Karpas-422 (cell line): ENCODE measurements at regions not wholly inside any gene's neighbourhood (a gene's known extent, or its start where the extent isn't known, plus 50 kb on each side); places are given as distances from the start of the nearest gene placed in this dataset.

Source experiments
- DNase-seq: peaks from one replicate; pipeline ENCODE4 v3.0.0-alpha.2; 2015
- H2AFZ ChIP-seq: fragments of 200-600 bp; sonication (generic); 2 replicates; pipeline ENCODE4 v1.6.1; 2014; ENCODE audit warnings: antibody characterized with exemption, low read length, mixed read lengths
- H3K27ac ChIP-seq: fragments of 200-600 bp; sonication (generic); 2 replicates; pipeline ENCODE4 v1.5.1; 2014; ENCODE audit warnings: mild to moderate bottlenecking, low read length, moderate library complexity
- H3K27me3 ChIP-seq: fragments of 200-600 bp; sonication (generic); 2 replicates; pipeline ENCODE4 v1.6.1; 2014; ENCODE audit warnings: low read length, mixed read lengths
- H3K36me3 ChIP-seq: fragments of 200-600 bp; sonication (generic); 2 replicates; pipeline ENCODE4 v1.6.1; 2014; ENCODE audit warnings: low read length, mixed read lengths; ENCODE audit not compliant: insufficient read depth
- H3K4me1 ChIP-seq: fragments of 200-600 bp; sonication (generic); 2 replicates; pipeline ENCODE4 v1.6.1; 2014; ENCODE audit warnings: mild to moderate bottlenecking, low read length, mixed read lengths
- H3K4me2 ChIP-seq: fragments of 200-600 bp; sonication (generic); 2 replicates; pipeline ENCODE4 v1.6.1; 2014; ENCODE audit warnings: low read length, low read depth, mild to moderate bottlenecking; ENCODE audit not compliant: poor library complexity, severe bottlenecking
- H3K4me3 ChIP-seq: fragments of 200-600 bp; sonication (generic); 2 replicates; pipeline ENCODE4 v1.5.1; 2014; ENCODE audit warnings: mild to moderate bottlenecking, antibody characterized with exemption, low read length, mixed read lengths
- H3K79me2 ChIP-seq: fragments of 200-600 bp; sonication (generic); 2 replicates; pipeline ENCODE4 v1.6.1; 2014; ENCODE audit warnings: mild to moderate bottlenecking, low read length, mixed read lengths
- H3K9ac ChIP-seq: fragments of 200-600 bp; sonication (generic); 2 replicates; pipeline ENCODE4 v1.6.0; 2014; ENCODE audit warnings: low read length
- H3K9me2 ChIP-seq: fragments of 200-600 bp; sonication (generic), shearing (Covaris generic); replicated peaks from 2 replicates; pipeline ENCODE4 v1.6.0; 2014; ENCODE audit warnings: mild to moderate bottlenecking, low read length, moderate library complexity; ENCODE audit not compliant: insufficient read depth
- H3K9me3 ChIP-seq: fragments of 300-700, 200-600 bp; sonication (generic); 2 replicates; pipeline ENCODE4 v1.6.1; 2014; ENCODE audit warnings: low read length, mixed read lengths
- H4K20me1 ChIP-seq: fragments of 200-600 bp; sonication (generic); 2 replicates; pipeline ENCODE4 v1.6.1; 2014; ENCODE audit warnings: mild to moderate bottlenecking, antibody characterized with exemption, low read length, low read depth; ENCODE audit not compliant: insufficient read depth

GRCh38 chr1:184186167-184186566, 134.6 kb downstream of the TSEN15 start:
- H3K4me1 ChIP-seq = no peaks in the 10 kb centered on the region
- H3K36me3 ChIP-seq = no peaks in the 10 kb centered on the region
- H3K9me2 ChIP-seq = no peaks in the 10 kb centered on the region
- H3K9ac ChIP-seq = no peak overlapping the region
- H3K9me3 ChIP-seq = no peaks in the 10 kb centered on the region
- DNase-seq = no peak
- no peaks in the 10 kb centered on the region for H3K27me3 ChIP-seq
- no peak overlapping the region for H2AFZ ChIP-seq
- H3K4me3 ChIP-seq = no peak overlapping the region
- no peaks in the 10 kb centered on the region for H3K79me2 ChIP-seq
- H4K20me1 ChIP-seq = no peaks in the 10 kb centered on the region
- no peak overlapping the region for H3K27ac ChIP-seq
- H3K4me2 ChIP-seq = no peak overlapping the region

GRCh38 chr1:184187097-184187496, 135.6 kb downstream of the TSEN15 start:
- no peak overlapping the region for H3K9ac ChIP-seq
- H3K4me1 ChIP-seq = no peaks in the 10 kb centered on the region
- no peak overlapping the region for H3K4me2 ChIP-seq
- no peaks in the 10 kb centered on the region for H3K36me3 ChIP-seq
- no peak overlapping the region for H2AFZ ChIP-seq
- DNase-seq = no peak
- H3K9me3 ChIP-seq = no peaks in the 10 kb centered on the region
- H3K4me3 ChIP-seq = no peak overlapping the region
- no peaks in the 10 kb centered on the region for H4K20me1 ChIP-seq
- H3K9me2 ChIP-seq = no peaks in the 10 kb centered on the region
- no peak overlapping the region for H3K27ac ChIP-seq
- no peaks in the 10 kb centered on the region for H3K27me3 ChIP-seq
- H3K79me2 ChIP-seq = no peaks in the 10 kb centered on the region

GRCh38 chr1:184188037-184188436, 136.5 kb downstream of the TSEN15 start:
- no peak overlapping the region for H3K4me3 ChIP-seq
- H3K4me1 ChIP-seq = no peaks in the 10 kb centered on the region
- no peak overlapping the region for H3K27ac ChIP-seq

DNA sequence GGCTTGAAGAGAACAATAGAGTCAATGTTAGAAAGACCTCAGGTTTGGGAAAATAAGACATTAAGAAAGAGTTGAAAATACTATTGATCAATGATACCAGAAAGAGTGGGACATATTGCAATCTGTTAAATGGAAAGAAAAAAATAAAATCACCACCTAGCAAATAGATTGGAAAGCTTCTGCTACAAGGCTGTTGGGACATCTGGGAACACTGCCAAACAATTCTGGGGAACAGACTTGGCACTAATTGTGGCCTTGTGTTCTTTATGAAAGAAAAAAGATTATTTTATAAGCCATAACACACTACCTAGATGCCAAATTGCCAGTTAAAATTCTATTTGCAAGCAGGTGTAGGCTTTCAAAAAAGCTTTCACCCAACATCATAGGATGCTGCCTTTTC, 137.8 kb downstream of the TSEN15 start:
- Histone ChIP-seq H4K20me1 (no peaks in the 10 kb centered on the region), H3K27ac (no peak overlapping the region), H3K9me2 (no peaks in the 10 kb centered on the region), H2AFZ (no peak overlapping the region), H3K9ac (no peak overlapping the region), H3K27me3 (no peaks in the 10 kb centered on the region), H3K9me3 (no peaks in the 10 kb centered on the region), H3K4me2 (no peak overlapping the region), H3K36me3 (no peaks in the 10 kb centered on the region), H3K79me2 (no peaks in the 10 kb centered on the region), H3K4me1 (no peaks in the 10 kb centered on the region), H3K4me3 (no peak overlapping the region)
- DNase-seq = no peak

More at GRCh38 chr1:184188037-184188436, 136.5 kb downstream of the TSEN15 start:
- DNase-seq = no peak
- Histone ChIP-seq H3K9ac (no peak overlapping the region), H3K27me3 (no peaks in the 10 kb centered on the region), H3K36me3 (no peaks in the 10 kb centered on the region), H3K9me3 (no peaks in the 10 kb centered on the region), H3K79me2 (no peaks in the 10 kb centered on the region), H4K20me1 (no peaks in the 10 kb centered on the region), H3K9me2 (no peaks in the 10 kb centered on the region), H3K4me2 (no peak overlapping the region), H2AFZ (no peak overlapping the region)

GRCh38 chr1:184190616-184191015, 139.1 kb downstream of the TSEN15 start:
- H3K27ac ChIP-seq = no peak overlapping the region
- H3K79me2 ChIP-seq = no peaks in the 10 kb centered on the region
- no peaks in the 10 kb centered on the region for H3K27me3 ChIP-seq
- no peaks in the 10 kb centered on the region for H3K9me2 ChIP-seq
- no peak overlapping the region for H3K4me3 ChIP-seq
- no peak for DNase-seq
- H2AFZ ChIP-seq = no peak overlapping the region
- H3K9me3 ChIP-seq = no peaks in the 10 kb centered on the region
- no peak overlapping the region for H3K9ac ChIP-seq
- no peaks in the 10 kb centered on the region for H3K4me1 ChIP-seq
- H4K20me1 ChIP-seq = no peaks in the 10 kb centered on the region
- H3K36me3 ChIP-seq = no peaks in the 10 kb centered on the region
- H3K4me2 ChIP-seq = no peak overlapping the region

DNA sequence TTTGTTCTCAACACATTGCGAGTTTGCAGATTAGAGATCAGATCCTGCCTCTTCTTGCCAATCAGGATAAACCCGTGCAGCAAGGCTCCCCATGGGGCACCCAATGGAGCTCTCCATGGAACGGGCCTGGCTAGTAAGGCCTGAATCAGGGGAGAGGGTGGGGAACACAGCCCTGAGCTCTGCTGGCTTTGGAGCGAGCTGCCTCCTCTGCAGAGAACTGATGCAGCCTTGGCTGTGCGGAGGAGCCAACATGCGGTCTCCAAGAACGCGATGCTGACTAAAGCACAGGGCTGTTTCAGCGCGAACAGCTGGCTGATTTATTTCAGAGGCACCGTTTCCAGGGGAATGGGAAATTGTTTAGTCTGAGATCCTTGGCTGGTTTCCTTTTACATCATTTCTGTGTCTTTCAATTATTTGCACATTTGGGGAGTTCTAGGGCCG, 139.7 kb downstream of the TSEN15 start:
- Histone ChIP-seq H3K9me2 (no peaks in the 10 kb centered on the region), H3K4me2 (no peak overlapping the region), H3K4me1 (no peaks in the 10 kb centered on the region), H3K36me3 (no peaks in the 10 kb centered on the region), H3K79me2 (no peaks in the 10 kb centered on the region), H3K9me3 (no peaks in the 10 kb centered on the region), H2AFZ (no peak overlapping the region), H3K27me3 (no peaks in the 10 kb centered on the region), H3K27ac (no peak overlapping the region), H3K9ac (no peak overlapping the region), H4K20me1 (no peaks in the 10 kb centered on the region), H3K4me3 (no peak overlapping the region)
- no peak for DNase-seq

DNA sequence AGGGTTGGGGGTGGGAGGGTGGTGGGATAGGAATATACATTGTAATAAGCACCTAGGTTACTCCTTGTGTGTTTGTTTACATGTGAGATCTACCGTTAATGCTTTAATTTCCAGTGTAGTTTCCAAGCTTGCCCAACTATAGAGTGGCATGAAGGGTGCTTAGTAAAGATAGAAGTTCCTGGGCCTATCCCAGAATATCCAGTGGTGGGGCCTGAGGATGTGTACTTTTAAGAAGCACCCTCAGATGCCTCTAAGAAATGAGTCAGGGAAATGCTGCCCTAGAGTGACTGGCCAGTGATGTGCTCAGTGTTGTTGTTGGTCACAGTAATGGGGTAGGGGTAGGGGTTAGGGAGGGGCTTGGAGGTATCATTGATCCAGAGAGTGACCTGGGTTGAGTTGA, 141.3 kb downstream of the TSEN15 start:
- Histone ChIP-seq H3K27me3 (no peaks in the 10 kb centered on the region), H3K9ac (no peak overlapping the region), H3K9me2 (no peaks in the 10 kb centered on the region), H2AFZ (no peak overlapping the region), H3K27ac (no peak overlapping the region), H3K4me2 (no peak overlapping the region), H3K4me1 (no peaks in the 10 kb centered on the region), H4K20me1 (no peaks in the 10 kb centered on the region), H3K79me2 (no peaks in the 10 kb centered on the region), H3K9me3 (no peaks in the 10 kb centered on the region), H3K4me3 (no peak overlapping the region), H3K36me3 (no peaks in the 10 kb centered on the region)
- no peak for DNase-seq

GRCh38 chr1:184193451-184193850, 141.9 kb downstream of the TSEN15 start:
- no peak overlapping the region for H3K27ac ChIP-seq
- no peak for DNase-seq

GRCh38 chr1:184194236-184194635, 142.7 kb downstream of the TSEN15 start:
- H3K79me2 ChIP-seq = no peaks in the 10 kb centered on the region
- DNase-seq = no peak
- H3K27me3 ChIP-seq = no peaks in the 10 kb centered on the region
- H3K36me3 ChIP-seq = no peaks in the 10 kb centered on the region
- H2AFZ ChIP-seq = no peak overlapping the region
- H3K4me3 ChIP-seq = no peak overlapping the region
- H3K4me1 ChIP-seq = no peaks in the 10 kb centered on the region
- H3K27ac ChIP-seq = no peak overlapping the region
- no peaks in the 10 kb centered on the region for H4K20me1 ChIP-seq
- H3K9me2 ChIP-seq = no peaks in the 10 kb centered on the region
- H3K9ac ChIP-seq = no peak overlapping the region
- no peak overlapping the region for H3K4me2 ChIP-seq
- no peaks in the 10 kb centered on the region for H3K9me3 ChIP-seq

More at GRCh38 chr1:184193451-184193850, 141.9 kb downstream of the TSEN15 start:
- no peaks in the 10 kb centered on the region for H4K20me1 ChIP-seq
- H3K36me3 ChIP-seq = no peaks in the 10 kb centered on the region
- no peaks in the 10 kb centered on the region for H3K4me1 ChIP-seq
- no peak overlapping the region for H3K4me2 ChIP-seq
- H3K27me3 ChIP-seq = no peaks in the 10 kb centered on the region
- no peaks in the 10 kb centered on the region for H3K9me2 ChIP-seq
- H3K4me3 ChIP-seq = no peak overlapping the region
- H3K79me2 ChIP-seq = no peaks in the 10 kb centered on the region
- no peak overlapping the region for H2AFZ ChIP-seq
- no peaks in the 10 kb centered on the region for H3K9me3 ChIP-seq
- no peak overlapping the region for H3K9ac ChIP-seq
